ENCODE measurements at regions not wholly inside any gene's neighbourhood (a gene's known extent, or its start where the extent isn't known, plus 50 kb on each side); places are given as distances from the start of the nearest gene placed in this dataset.

GRCh38 chr7:7080802-7081201 lies 101.5 kb upstream of the C1GALT1 start:
- TF ChIP-seq POLR2A (IDR thresholded peaks at IDR 0.05) (no peak), CTCF (IDR thresholded peaks at IDR 0.05 in 4 of 5, conservative IDR thresholded peaks at IDR 0.05 in 1 of 5) (no peak)

Measured in gastrocnemius medialis (tissue), 4 donors.